ENCODE measurements at regions not wholly inside any gene's neighbourhood (a gene's known extent, or its start where the extent isn't known, plus 50 kb on each side); places are given as distances from the start of the nearest gene placed in this dataset.

DNA sequence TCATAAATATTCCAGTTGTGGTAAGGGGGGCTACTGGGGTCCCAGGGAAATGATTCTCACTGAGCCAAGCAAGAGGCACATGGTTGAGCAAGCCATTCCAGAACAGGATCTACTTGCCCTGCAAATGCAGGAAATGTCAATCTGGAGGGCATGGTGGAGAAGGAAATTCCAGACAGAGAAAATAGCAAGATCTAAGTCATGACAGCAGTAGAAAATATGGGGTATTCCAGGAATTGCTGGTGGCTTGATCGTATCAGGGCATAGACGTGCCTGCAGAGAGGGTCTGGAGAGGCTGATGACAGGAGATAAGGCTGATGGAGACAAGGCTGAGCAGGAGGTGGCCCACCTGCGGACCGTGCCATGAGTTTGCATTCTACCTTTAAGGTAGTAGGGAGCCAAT is 566.3 kb upstream of the CADM1 start:
- H3K36me3 ChIP-seq = no peaks in the 10 kb centered on the region
- H3K27me3 ChIP-seq = no peaks in the 10 kb centered on the region
- H3K9me3 ChIP-seq = no peaks in the 10 kb centered on the region
- no peak for DNase-seq
- no peak for TF ChIP-seq POLR2A (IDR thresholded peaks at IDR 0.05)
- TF ChIP-seq, protein P1, sequence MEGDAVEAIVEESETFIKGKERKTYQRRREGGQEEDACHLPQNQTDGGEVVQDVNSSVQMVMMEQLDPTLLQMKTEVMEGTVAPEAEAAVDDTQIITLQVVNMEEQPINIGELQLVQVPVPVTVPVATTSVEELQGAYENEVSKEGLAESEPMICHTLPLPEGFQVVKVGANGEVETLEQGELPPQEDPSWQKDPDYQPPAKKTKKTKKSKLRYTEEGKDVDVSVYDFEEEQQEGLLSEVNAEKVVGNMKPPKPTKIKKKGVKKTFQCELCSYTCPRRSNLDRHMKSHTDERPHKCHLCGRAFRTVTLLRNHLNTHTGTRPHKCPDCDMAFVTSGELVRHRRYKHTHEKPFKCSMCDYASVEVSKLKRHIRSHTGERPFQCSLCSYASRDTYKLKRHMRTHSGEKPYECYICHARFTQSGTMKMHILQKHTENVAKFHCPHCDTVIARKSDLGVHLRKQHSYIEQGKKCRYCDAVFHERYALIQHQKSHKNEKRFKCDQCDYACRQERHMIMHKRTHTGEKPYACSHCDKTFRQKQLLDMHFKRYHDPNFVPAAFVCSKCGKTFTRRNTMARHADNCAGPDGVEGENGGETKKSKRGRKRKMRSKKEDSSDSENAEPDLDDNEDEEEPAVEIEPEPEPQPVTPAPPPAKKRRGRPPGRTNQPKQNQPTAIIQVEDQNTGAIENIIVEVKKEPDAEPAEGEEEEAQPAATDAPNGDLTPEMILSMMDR (IDR thresholded peaks at IDR 0.05) = no peak
- H3K27ac ChIP-seq = no peak overlapping the region
- H3K4me3 ChIP-seq = no peak overlapping the region
- no peaks in the 10 kb centered on the region for H3K4me1 ChIP-seq

DNA sequence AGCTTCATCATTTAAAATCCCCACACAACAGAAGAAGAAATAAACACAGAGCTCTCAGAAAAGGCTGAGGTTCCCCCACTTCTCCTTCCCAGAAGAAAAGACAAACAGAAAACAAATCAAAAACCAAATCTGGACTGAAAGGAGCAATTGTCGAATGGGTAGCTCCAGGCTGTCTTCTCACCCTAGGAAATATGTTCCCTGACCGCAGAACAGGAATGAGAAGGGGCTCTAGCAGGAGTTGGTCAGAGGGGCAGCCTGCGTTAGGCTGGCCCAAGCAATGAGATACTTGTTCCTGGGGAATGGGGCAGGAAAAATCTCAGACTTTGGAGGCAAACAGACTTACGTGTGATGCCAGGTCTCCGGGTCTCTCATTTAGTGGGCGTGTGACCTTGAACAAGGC is 562.6 kb upstream of the CADM1 start:
- Histone ChIP-seq H3K4me3 (no peak overlapping the region), H3K9me3 (no peaks in the 10 kb centered on the region), H3K27ac (no peak overlapping the region), H3K36me3 (no peaks in the 10 kb centered on the region), H3K4me1 (no peaks in the 10 kb centered on the region), H3K27me3 (no peaks in the 10 kb centered on the region)
- no peak for DNase-seq
- TF ChIP-seq, protein P1 (IDR thresholded peaks at IDR 0.05) = no peak
- no peak for TF ChIP-seq POLR2A (IDR thresholded peaks at IDR 0.05)

DNA sequence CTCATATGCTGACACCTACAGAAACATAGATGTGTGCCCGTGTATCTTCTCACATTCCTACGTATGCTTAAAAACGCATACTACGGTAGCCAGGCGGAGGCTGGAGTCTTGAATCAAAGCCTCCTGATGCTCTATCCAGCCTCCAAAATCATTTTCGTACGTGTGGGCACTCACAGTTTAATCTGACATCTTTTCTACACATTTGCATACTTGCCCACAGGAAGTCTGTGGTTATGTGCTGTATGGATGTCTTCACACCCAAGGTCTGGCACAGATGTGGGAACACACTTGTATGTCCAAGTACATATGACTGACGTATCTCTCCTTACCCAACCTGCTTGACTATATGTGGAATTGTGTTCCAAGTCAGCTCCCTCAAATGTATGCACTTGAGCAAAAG is 561.8 kb upstream of the CADM1 start:
- no peaks in the 10 kb centered on the region for H3K27me3 ChIP-seq
- no peaks in the 10 kb centered on the region for H3K4me1 ChIP-seq
- TF ChIP-seq, protein P1 (IDR thresholded peaks at IDR 0.05) = no peak
- no peak for TF ChIP-seq POLR2A (IDR thresholded peaks at IDR 0.05)
- no peak overlapping the region for H3K27ac ChIP-seq
- no peak for DNase-seq
- H3K4me3 ChIP-seq = no peak overlapping the region
- H3K36me3 ChIP-seq = no peaks in the 10 kb centered on the region
- no peaks in the 10 kb centered on the region for H3K9me3 ChIP-seq

DNA sequence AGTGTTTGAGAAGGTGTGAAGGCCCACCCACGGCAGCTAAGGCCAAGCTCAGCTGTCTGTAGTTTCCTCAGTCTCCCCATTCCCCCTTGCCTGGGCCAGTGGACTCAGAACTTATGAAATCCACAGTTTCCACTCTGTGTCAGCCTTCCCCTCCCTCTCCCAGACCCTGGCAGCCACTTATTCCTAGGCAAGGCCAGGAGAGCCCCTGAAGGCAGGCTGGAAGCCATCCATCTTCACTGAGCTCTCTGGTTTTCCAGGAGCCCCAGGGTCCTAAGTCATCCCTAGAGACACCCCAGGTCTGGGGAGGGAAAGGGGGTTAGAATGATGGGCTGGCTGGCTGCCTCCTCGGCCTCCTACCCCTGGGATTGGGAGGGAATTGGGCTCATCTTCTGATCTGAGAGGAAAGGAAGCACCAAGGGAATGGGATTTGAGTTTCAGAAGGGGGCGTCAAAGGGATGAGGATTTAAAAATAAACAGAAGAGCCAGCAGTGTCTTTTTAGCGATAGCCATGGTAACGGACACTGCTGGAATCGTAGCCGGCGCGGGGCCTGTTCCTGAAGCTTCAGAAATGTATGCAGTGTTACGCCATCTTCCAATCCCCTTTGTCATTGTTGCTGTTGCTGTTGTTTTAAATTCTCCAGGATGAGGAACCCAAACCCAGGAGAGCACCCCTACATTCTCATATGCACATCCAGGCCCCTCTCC is 561.1 kb upstream of the CADM1 start:
- Histone ChIP-seq H3K4me1 (no peaks in the 10 kb centered on the region), H3K36me3 (no peaks in the 10 kb centered on the region), H3K4me3 (no peak overlapping the region), H3K27me3 (no peaks in the 10 kb centered on the region), H3K9me3 (no peaks in the 10 kb centered on the region), H3K27ac (no peak overlapping the region)
- no peak for TF ChIP-seq POLR2A (IDR thresholded peaks at IDR 0.05)
- TF ChIP-seq, protein P1 (IDR thresholded peaks at IDR 0.05) = no peak
- no peak for DNase-seq

DNA sequence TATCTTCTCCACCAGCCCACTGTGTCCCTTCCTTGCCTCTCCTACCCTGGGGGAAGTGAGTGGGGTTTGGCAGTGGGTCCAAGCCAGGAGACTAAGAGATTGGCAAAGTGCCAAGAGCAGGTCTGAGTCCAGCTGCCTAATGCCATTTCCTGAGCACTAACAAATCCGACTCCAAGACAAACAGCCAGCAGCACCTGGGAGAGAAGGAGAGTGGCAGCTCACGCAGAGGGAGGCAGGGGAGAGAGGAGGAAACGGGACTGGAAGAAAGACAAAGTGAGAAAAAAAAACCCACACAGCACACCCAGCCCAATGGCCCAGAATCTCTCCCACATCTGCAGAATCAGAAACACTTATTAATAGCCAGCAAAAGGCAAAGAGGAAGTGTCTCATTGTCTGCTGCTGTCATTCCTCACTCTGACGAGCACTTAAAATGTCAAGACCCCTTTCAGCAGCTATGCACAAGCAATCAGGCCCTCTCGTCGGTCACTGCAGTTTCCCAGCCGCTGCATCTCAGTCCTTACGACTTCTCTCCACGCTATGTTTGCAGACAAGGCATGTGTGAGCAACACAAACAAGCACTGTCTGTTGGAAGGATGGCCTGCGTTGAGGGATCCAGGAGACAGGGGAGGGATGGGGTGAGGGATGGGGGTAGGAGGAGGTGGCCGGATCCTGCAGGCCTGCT is 558.4 kb upstream of the CADM1 start:
- Histone ChIP-seq H3K27ac (no peak overlapping the region), H3K27me3 (no peaks in the 10 kb centered on the region), H3K9me3 (no peaks in the 10 kb centered on the region), H3K4me3 (no peak overlapping the region), H3K36me3 (no peaks in the 10 kb centered on the region), H3K4me1 (no peaks in the 10 kb centered on the region)
- DNase-seq = no peak
- TF ChIP-seq, protein P1 (IDR thresholded peaks at IDR 0.05) = no peak
